ENCODE measurements at regions not wholly inside any gene's neighbourhood (a gene's known extent, or its start where the extent isn't known, plus 50 kb on each side); places are given as distances from the start of the nearest gene placed in this dataset.

DNA sequence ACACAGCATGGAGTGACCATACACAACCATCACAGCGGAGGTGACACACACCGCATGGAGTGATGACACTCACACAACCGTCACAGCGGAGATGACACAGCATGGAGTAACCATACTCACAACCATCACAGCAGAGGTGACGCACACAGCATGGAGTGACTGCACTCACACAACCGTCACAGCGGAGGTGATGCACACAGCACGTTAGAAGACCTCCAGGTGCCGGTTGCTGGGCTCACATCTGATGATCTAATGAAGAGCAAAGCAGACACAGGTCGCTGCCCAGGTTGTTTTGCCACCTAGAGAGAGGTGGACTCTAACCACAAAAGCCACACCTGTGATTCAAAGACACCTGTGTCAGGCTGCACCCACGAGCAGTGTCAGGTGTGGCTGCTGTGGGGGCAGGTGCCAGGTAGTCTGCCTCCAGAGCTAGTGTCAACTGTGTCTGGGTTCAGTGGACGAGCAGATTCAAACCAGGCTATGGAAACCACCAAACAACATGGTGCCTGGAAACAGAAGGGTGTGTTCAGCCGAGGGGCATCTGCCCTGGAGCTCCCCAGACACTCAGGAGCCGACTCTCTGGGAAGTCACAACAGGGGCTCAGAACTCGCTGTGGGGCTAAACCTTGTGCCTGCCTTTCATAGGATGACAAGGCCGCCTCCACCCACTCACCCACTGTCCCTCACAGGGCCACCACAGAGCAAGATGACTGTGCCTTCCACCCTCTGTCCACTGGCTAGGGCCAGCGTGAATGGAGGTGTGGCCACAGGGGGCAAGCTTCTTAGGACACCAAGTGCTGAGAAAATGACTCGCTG lies 608.2 kb downstream of the TBC1D22A start:
- no peak for DNase-seq (ENCODE audit: low read depth)
- H3K4me3 ChIP-seq (ENCODE audit: low read depth, low read length): no peak overlapping the region
- TF ChIP-seq, protein P1, sequence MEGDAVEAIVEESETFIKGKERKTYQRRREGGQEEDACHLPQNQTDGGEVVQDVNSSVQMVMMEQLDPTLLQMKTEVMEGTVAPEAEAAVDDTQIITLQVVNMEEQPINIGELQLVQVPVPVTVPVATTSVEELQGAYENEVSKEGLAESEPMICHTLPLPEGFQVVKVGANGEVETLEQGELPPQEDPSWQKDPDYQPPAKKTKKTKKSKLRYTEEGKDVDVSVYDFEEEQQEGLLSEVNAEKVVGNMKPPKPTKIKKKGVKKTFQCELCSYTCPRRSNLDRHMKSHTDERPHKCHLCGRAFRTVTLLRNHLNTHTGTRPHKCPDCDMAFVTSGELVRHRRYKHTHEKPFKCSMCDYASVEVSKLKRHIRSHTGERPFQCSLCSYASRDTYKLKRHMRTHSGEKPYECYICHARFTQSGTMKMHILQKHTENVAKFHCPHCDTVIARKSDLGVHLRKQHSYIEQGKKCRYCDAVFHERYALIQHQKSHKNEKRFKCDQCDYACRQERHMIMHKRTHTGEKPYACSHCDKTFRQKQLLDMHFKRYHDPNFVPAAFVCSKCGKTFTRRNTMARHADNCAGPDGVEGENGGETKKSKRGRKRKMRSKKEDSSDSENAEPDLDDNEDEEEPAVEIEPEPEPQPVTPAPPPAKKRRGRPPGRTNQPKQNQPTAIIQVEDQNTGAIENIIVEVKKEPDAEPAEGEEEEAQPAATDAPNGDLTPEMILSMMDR (IDR thresholded peaks at IDR 0.05; ENCODE audit: low read depth, low read length, missing control alignments): no peak
- in situ Hi-C loops (cut with HindIII; ENCODE audit: low sequenced_read_pairs): loop anchor here (5.0 kb wide), 1 partner anchor 47 kb away; no protein-coding TSS in a partner anchor

GRCh38 chr22:47369431-47370015 lies 607.1 kb downstream of the TBC1D22A start:
- DNase-seq (ENCODE audit: low read depth): no peak
- no peak overlapping the region for H3K4me3 ChIP-seq (ENCODE audit: low read depth, low read length)
- in situ Hi-C loops (cut with HindIII; ENCODE audit: low sequenced_read_pairs): loop anchor here (5.0 kb wide), 1 partner anchor 48 kb away; no protein-coding TSS in a partner anchor
- TF ChIP-seq, protein P1 (IDR thresholded peaks at IDR 0.05; ENCODE audit: low read depth, low read length, missing control alignments): no peak

GRCh38 chr22:47369020-47369419 lies 606.6 kb downstream of the TBC1D22A start:
- TF ChIP-seq, protein P1 (IDR thresholded peaks at IDR 0.05; ENCODE audit: low read depth, low read length, missing control alignments): no peak
- no peak for DNase-seq (ENCODE audit: low read depth)
- no peak overlapping the region for H3K4me3 ChIP-seq (ENCODE audit: low read depth, low read length)
- in situ Hi-C loops (cut with HindIII; ENCODE audit: low sequenced_read_pairs): no loop called here

DNA sequence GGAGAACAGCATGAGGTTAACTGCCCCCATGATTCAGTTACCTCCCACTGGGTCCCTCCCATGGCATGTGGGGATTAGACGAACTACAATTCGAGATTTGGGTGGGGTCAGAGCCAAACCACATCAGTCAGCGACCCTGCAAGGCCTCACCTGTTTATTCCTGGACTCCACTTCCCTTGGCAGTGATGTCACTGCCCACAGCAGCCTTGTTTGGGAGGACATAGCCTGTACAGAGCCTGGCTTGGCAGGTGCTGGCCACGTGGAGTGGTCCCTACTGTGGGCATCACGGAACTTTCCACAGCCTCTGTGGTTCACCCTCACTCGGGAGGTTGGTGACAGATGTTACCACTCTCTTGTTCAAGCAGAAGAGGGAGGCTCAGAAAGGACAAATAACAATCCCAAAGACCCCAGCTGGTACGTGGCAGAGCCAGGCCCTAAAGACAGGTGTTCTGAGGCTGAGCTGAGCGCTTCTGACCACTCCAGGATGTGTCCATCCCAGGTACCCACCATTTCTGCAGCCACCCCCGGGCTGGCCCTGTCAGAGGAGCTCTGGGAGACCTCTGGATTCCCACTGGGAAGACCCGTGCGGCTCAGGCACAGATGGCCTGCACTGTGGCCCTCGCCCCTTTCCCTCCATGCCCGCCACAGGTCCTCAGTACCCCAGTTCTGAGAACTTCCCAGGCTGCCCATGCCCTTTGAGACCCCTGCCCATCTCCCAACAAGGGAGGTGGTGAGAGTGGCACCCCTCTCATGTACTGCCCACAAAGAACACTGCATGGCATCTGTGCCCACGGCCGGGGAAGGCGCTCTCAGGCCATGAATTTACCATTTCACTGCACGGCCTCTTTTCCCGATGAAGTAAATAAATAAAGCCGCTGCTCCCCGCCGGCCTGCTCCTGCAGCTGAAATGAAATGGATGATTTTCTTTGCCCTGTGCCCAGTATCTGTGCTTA lies 605.8 kb downstream of the TBC1D22A start:
- in situ Hi-C loops (cut with HindIII; ENCODE audit: low sequenced_read_pairs): no loop called here
- no peak overlapping the region for H3K4me3 ChIP-seq (ENCODE audit: low read depth, low read length)
- DNase-seq (ENCODE audit: low read depth): no peak
- TF ChIP-seq, protein P1 (IDR thresholded peaks at IDR 0.05; ENCODE audit: low read depth, low read length, missing control alignments): no peak

- DNase-seq (ENCODE audit: low read depth): no peak
- H3K4me3 ChIP-seq (ENCODE audit: low read depth, low read length): no peak overlapping the region
- in situ Hi-C loops (cut with HindIII; ENCODE audit: low sequenced_read_pairs): no loop called here
- TF ChIP-seq, protein P1 (IDR thresholded peaks at IDR 0.05; ENCODE audit: low read depth, low read length, missing control alignments): no peak
Observed at GRCh38 chr22:47367107-47367690, 604.7 kb downstream of the TBC1D22A start.
